Stimulated activated CD8-positive, alpha-beta memory T cell treated with anti-CD3 and anti-CD28 coated beads, Interleukin-7, amount 100 ng/mL, for 48 hours (primary cell): ENCODE measurements at regions not wholly inside any gene's neighbourhood (a gene's known extent, or its start where the extent isn't known, plus 50 kb on each side); places are given as distances from the start of the nearest gene placed in this dataset.

Source experiments
- DNase-seq, 2 donors: peaks; one replicate each; pipeline ENCODE4 v3.0.0-alpha.2; 2020; ENCODE audit warnings: low read depth in 1 of 2; ENCODE audit errors: extremely low read depth in 1 of 2

- no peak for DNase-seq
Observed at GRCh38 chr3:116927918-116928317, 218.3 kb downstream of the TUSC7 start.

- DNase-seq: no peak
Observed at GRCh38 chr3:116929505-116930222, 220.1 kb downstream of the TUSC7 start.

- no peak for DNase-seq
Observed at GRCh38 chr3:116930786-116931185, 221.2 kb downstream of the TUSC7 start.

- no peak for DNase-seq
Observed at GRCh38 chr3:116939091-116939490, 229.5 kb downstream of the TUSC7 start.

- no peak for DNase-seq
Observed at GRCh38 chr3:116939550-116939949, 230.0 kb downstream of the TUSC7 start.

GRCh38 chr3:116940719-116941118 is 231.1 kb downstream of the TUSC7 start:
- no peak for DNase-seq

- no peak for DNase-seq
Observed at GRCh38 chr3:116946376-116946775, 236.8 kb downstream of the TUSC7 start.

GRCh38 chr3:116947148-116947547 is 237.6 kb downstream of the TUSC7 start:
- no peak for DNase-seq

GRCh38 chr3:116947809-116948208 is 238.2 kb downstream of the TUSC7 start:
- no peak for DNase-seq

GRCh38 chr3:116950301-116951055 is 240.9 kb downstream of the TUSC7 start:
- DNase-seq: no peak

- no peak for DNase-seq
Observed at GRCh38 chr3:116951610-116952009, 242.0 kb downstream of the TUSC7 start.

- DNase-seq: no peak
Observed at GRCh38 chr3:116958291-116958690, 248.7 kb downstream of the TUSC7 start.

- DNase-seq: no peak
Observed at GRCh38 chr3:116961106-116961505, 251.5 kb downstream of the TUSC7 start.

GRCh38 chr3:116963802-116964201 is 254.2 kb downstream of the TUSC7 start:
- DNase-seq: no peak

- no peak for DNase-seq
Observed at GRCh38 chr3:116966649-116967048, 257.1 kb downstream of the TUSC7 start.

GRCh38 chr3:116969135-116969534 is 259.6 kb downstream of the TUSC7 start:
- no peak for DNase-seq

GRCh38 chr3:116969646-116970045 is 260.1 kb downstream of the TUSC7 start:
- no peak for DNase-seq

- DNase-seq: no peak
Observed at GRCh38 chr3:116971531-116971930, 262.0 kb downstream of the TUSC7 start.

GRCh38 chr3:116974702-116975101 is 265.1 kb downstream of the TUSC7 start:
- DNase-seq: no peak

- DNase-seq: no peak
Observed at GRCh38 chr3:116977441-116977840, 267.9 kb downstream of the TUSC7 start.

- DNase-seq: no peak
Observed at GRCh38 chr3:116980099-116980498, 270.5 kb downstream of the TUSC7 start.

- no peak for DNase-seq
Observed at GRCh38 chr3:116981089-116981488, 271.5 kb downstream of the TUSC7 start.
